ENCODE measurements at regions not wholly inside any gene's neighbourhood (a gene's known extent, or its start where the extent isn't known, plus 50 kb on each side); places are given as distances from the start of the nearest gene placed in this dataset.

DNA sequence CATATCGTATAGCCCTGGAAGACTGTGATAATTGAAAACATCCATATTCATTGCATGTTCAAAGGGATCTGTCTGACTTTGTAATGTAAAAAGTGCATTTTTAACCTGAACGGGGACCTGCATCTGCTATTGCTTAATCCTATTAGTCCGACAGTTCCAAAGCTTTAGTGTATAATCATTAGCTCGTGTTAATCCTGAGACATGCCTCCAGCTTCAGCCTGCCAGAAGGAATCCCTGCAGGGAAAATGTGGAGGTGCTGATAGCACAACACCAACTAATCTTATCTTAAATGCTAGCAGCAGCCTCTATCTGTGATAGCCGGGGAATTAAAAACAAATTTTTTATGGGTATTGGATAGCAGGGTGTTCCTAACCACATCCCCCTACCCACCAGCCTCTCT lies 495.2 kb downstream of the TLE4 start:
- Mint-ChIP-seq H3K27me3 (ENCODE audit: low read depth) (no peaks in the 10 kb centered on the region), H3K27ac (no peak overlapping the region; a peak in 1 of 7 replicates)
- no peak overlapping the region for H3T11ph ChIP-seq (ENCODE audit: low read length)

More for the DNA sequence above, 495.2 kb downstream of the TLE4 start:
- Histone ChIP-seq H3K4ac (ENCODE audit: low read depth, low read length) (no peak overlapping the region), H3K18ac (ENCODE audit: insufficient read length, low read depth, low read length) (no peak overlapping the region), H2BK20ac (ENCODE audit: low read depth, low read length, poor library complexity, severe bottlenecking) (no peak overlapping the region), H4K5ac (ENCODE audit: insufficient read length, low read depth, low read length) (no peak overlapping the region), H3K27ac (ENCODE audit: insufficient read length, low read depth, low read length) (no peak overlapping the region), H3K56ac (ENCODE audit: insufficient read length, low read depth, low read length) (no peak overlapping the region), H4K91ac (ENCODE audit: insufficient read length, low read depth, low read length) (no peak overlapping the region), H4K8ac (replicated peaks; ENCODE audit: insufficient read length, low read depth, low read length) (no peak overlapping the region), H3K4me2 (ENCODE audit: insufficient read depth, insufficient read length, low read length) (no peak overlapping the region), H2BK120ac (ENCODE audit: low read depth, low read length, poor library complexity, severe bottlenecking) (no peak overlapping the region), H3K9ac (ENCODE audit: extremely low read depth, insufficient read length, low read length) (no peak overlapping the region), H2BK5ac (ENCODE audit: insufficient read length, low read length) (no peak overlapping the region), H3K9me3 (ENCODE audit: control insufficient read depth, low read depth, low read length) (no peaks in the 10 kb centered on the region), H2AK5ac (ENCODE audit: insufficient read length, low read length) (no peak overlapping the region), H3K4me1 (ENCODE audit: insufficient read depth, low read length) (no peaks in the 10 kb centered on the region), H3K79me1 (ENCODE audit: insufficient read depth, low read depth, low read length, poor library complexity, severe bottlenecking) (no peaks in the 10 kb centered on the region), H3K23ac (ENCODE audit: insufficient read length, low read depth, low read length) (no peak overlapping the region), H3K27me3 (ENCODE audit: insufficient read depth, low read length) (no peaks in the 10 kb centered on the region), H3K79me2 (ENCODE audit: insufficient read depth, low read length) (no peaks in the 10 kb centered on the region), H4K20me1 (ENCODE audit: control insufficient read depth, insufficient read depth, insufficient read length) (no peaks in the 10 kb centered on the region), H2BK12ac (ENCODE audit: insufficient read length, low read depth, low read length) (no peak overlapping the region), H2BK15ac (ENCODE audit: low read depth, low read length) (no peak overlapping the region), H3K14ac (ENCODE audit: insufficient read depth, low read length) (no peak overlapping the region), H2AFZ (ENCODE audit: low read length) (no peak overlapping the region), H3K23me2 (ENCODE audit: insufficient read length, low read depth, low read length, poor library complexity, severe bottlenecking) (no peaks in the 10 kb centered on the region)
- peaks cover 23 to 27% of the 10 kb centered on the region in 2 experiments for H3K4me1 Mint-ChIP-seq
- no CpG with 5 or more reads among the region's 5 CpGs for WGBS (ENCODE audit: extremely low coverage, insufficient read length, low lambda C conversion rate)
- H3K4me3 Mint-ChIP-seq: no peak overlapping the region
- H3K36me3 Mint-ChIP-seq (ENCODE audit: insufficient read depth in 1 of 3, low read depth in 3 of 3): no peaks in the 10 kb centered on the region
- no peaks in the 10 kb centered on the region for H3K9me3 Mint-ChIP-seq
- TF ChIP-seq, protein P1, sequence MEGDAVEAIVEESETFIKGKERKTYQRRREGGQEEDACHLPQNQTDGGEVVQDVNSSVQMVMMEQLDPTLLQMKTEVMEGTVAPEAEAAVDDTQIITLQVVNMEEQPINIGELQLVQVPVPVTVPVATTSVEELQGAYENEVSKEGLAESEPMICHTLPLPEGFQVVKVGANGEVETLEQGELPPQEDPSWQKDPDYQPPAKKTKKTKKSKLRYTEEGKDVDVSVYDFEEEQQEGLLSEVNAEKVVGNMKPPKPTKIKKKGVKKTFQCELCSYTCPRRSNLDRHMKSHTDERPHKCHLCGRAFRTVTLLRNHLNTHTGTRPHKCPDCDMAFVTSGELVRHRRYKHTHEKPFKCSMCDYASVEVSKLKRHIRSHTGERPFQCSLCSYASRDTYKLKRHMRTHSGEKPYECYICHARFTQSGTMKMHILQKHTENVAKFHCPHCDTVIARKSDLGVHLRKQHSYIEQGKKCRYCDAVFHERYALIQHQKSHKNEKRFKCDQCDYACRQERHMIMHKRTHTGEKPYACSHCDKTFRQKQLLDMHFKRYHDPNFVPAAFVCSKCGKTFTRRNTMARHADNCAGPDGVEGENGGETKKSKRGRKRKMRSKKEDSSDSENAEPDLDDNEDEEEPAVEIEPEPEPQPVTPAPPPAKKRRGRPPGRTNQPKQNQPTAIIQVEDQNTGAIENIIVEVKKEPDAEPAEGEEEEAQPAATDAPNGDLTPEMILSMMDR (conservative IDR thresholded peaks at IDR 0.05): no peak
- DNase-seq: no peak

Data from H9 (cell line).